KG1 (cell line): ENCODE measurements at regions not wholly inside any gene's neighbourhood (a gene's known extent, or its start where the extent isn't known, plus 50 kb on each side); places are given as distances from the start of the nearest gene placed in this dataset.

Source experiments
- DNase-seq: peaks from one replicate; lab custom pipeline; 2025; lab: John Stamatoyannopoulos, UW

GRCh38 chr16:56090076-56090475, 101.2 kb upstream of the GNAO1 start:
- no peak for DNase-seq

DNA sequence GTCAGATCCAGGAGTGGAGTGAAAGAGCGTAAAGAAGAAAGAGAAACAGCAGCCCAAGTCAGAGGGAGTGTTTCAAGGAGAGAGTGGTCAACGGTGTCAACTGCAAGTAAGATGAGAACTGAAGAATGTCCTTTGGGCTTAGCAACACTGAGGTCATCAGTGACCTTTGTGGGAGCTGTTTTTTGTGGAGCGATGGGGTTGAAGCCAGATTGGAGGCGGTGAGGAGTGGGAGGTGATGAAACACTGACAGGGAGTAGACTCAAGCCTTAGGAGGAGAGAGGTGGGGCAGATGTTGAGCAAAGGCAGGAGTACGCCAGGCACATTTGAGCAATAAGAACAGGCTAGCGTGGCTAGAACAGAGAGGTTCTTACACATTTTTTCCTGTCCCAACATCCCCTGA, 103.7 kb upstream of the GNAO1 start:
- DNase-seq = no peak

- no peak for DNase-seq
Observed at GRCh38 chr16:56081371-56081770, 109.9 kb upstream of the GNAO1 start.

DNA sequence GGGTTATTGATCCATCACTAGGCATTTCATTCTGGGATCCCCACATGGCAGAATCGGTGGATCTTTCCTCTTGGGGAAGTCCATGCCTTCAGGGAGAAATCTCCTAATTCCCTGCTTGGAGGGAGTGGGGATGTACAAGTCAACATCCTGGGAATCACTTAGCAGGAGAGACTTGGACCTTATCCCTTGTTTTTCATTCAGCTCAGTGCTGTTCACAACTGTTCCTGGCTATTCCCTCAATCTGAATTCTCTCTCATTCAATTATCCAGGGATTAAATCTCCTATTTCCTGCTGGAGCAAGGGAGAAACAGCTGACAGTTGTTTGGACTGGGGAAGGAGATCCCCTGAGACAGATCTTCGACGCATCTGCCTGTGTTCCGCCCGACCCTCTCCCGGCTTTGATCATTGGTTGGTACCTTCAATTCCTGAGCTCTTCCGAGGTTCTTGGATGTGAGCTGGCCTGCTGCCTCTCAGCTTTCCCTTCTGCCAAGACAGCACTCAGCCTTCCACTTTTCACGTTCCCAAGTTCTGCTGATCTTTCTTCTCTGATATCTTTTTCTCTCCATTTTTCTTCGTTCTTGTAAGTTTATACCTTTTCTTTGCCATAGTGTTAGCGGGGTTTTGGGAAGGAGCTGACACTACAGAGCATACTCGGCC, 115.4 kb upstream of the GNAO1 start:
- no peak for DNase-seq

DNA sequence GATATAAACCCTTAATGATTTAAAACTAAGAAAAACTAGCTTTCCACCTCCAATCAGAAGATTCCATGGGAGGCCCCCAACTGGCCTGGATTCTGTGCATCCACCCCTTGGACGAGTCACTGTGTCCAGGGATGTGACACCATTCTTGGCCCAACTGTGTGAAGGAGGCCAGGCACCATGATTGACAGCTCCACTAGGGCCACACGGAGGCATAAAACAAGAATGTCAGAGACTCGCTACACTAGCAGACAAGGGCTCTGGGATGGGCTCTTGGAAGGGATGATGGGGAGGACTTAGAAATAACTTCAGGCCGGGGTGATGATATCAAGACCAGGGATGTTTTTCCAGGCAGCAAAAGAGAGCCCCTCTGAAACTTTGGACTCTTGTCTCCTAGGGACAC, 117.8 kb upstream of the GNAO1 start:
- no peak for DNase-seq

GRCh38 chr16:56072096-56072495, 119.2 kb upstream of the GNAO1 start:
- DNase-seq = no peak

DNA sequence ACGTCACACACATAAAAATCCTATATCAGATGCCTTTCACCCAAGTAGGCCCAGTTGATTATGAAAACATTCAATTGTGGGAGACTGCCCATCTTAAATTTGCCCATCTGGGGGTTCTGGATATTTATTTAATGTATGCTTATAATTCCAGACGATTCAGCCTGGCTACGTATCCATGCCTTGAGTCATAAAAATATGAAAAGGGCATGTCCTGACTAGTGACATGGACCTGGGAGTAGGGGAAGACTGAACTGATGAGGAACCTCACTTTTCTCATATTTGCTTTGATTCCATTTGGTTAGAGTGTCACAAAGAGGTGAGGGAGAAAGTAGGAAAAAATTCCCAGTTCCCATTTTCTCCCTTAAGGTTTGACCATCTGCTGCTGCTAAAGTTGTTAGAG, 122.5 kb upstream of the GNAO1 start:
- no peak for DNase-seq

GRCh38 chr16:56068314-56068713, 123.0 kb upstream of the GNAO1 start:
- no peak for DNase-seq

- no peak for DNase-seq
Observed at GRCh38 chr16:56067406-56067805, 123.9 kb upstream of the GNAO1 start.

GRCh38 chr16:56066617-56067016, 124.7 kb upstream of the GNAO1 start:
- DNase-seq = no peak

DNA sequence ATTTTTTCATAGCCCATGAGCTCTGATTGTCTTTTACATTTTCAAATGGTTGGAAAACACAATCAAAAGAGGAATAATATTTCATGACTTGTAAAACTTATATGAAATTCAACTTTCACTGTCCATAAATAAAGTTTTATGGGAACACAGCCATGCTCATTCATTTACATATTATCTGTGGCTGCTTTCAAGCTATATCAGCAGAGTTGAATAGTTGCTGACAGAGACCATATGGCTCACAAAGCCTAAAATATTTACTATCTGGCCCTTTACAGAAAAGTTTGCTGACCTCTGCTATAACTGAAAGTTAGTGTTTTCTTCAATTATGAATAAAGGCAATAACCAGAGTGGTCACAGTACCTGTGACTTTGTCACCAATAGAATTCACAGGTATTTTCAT, 128.2 kb upstream of the GNAO1 start:
- DNase-seq = no peak

- no peak for DNase-seq
Observed at GRCh38 chr16:56057151-56057550, 134.1 kb upstream of the GNAO1 start.

- DNase-seq = no peak
Observed at GRCh38 chr16:56050916-56051315, 140.4 kb upstream of the GNAO1 start.

DNA sequence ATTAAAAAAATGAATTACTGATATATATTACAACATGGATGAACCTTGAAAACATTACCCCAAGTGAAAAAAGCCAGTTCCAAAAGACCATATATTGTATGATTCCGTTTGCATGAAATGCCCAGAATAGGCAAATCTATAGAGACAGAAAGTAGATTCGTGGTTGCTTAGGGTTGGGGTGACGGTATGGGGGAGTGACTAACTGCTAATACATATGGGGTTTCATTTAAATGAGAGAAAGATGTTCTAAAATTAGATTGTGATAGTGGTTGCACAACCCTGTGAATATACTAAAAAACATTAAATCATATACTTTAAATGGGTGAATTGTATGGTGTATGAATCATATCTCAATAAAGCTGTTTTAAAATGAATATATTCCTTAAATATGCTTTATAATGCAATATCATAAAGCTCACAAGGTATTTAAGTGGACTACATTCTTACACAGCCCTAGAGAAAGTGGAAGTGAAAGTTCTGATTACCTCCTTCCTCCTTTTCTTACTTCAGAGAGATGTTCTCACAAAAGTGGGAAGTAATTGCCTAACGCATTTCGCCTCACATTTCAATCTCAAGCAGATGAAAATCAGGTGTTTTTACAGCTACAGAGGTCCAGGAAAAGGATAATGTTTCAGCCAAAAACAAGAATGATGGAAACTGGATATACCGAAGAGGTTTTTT, 142.7 kb upstream of the GNAO1 start:
- DNase-seq = peak; percentile 11

DNA sequence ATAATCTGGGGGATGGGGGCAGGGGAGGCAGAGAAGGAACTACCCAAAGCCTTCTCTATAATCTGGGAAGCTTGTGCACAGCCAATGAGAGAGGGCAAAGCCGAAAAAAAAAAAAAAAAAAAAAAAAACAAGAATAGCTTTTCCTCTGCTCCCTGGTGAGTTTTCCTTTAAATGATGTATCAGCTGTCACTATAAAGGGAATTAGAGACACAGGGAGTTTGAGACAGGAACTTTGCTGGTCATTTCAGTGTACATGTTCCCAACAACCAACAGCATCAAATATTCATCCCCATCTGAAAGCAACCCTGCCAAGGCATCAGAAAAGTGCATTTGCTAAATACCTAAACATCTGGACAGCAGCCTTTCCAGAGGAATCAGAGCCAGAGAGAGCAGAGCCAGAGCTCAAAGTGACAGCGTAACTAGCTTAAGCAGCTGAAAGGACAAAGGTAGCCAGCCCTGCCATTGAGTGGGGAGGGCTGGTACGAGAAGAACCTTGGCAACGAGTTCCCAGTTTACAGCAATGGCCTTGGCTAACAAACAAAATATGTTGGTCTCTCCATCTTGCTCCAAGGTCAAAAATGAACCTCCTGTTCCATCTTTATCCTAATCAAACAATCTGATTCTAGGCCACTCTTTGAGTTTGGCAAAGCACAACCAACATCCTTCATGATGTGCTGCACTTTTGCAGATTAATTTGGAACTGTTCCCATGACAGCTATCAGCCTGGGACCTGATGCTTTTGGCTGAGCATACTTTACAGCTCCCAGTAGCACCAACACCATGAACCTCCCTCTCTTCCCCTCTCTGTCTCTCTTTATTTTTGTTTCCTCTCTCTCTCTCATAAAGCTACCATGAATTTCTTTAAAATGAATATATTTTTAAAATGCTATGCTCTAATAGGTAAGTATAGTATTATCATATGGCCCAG, 143.7 kb upstream of the GNAO1 start:
- DNase-seq = no peak

- no peak for DNase-seq
Observed at GRCh38 chr16:56042416-56042815, 148.9 kb upstream of the GNAO1 start.

GRCh38 chr16:56041556-56042140, 149.6 kb upstream of the GNAO1 start:
- DNase-seq = no peak

DNA sequence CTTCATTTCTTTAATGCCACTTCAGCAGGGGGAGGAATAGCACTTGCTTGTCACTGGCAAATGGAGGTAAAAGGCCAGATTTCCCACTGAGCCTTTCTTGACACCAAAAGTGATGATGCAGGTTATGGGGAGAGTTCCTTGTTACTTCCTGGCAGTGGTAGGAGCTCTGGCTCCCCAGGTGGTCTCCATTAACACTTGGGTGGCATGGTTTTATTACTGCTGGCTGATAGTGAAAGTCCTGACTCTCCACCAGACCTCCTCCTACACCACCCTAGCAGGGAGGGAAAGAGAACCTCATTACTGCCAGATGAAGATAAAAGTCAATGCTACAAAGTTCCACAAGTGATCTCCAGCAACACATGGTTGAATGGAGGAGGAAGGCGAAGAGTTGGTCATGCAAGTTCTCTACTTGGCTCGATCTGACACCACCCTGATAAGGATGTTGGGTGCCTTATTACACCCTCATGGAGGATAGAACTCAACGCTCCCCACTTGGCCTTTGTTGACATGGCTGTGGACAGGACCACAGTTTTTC, 152.7 kb upstream of the GNAO1 start:
- DNase-seq = no peak

DNA sequence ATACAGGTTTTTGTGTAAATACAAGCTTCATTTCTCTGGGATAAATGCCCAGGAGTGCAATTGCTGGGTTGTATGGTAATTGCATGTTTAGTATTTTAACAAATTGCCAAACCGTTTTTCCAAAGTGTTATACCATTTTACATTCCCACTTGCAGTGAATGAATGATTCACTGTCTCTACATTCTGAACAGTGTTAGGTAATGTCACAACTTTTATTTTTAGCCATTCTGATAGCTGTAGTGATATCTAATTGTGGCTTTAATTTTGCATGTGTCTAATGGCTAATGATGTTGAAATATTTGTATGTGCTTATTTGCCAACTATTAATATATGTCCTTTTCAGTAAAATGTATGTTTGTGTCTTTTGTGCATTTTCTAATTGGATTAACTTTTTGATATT, 156.9 kb upstream of the CES5A start:
- DNase-seq = no peak

GRCh38 chr16:56029026-56029425, 153.9 kb upstream of the CES5A start:
- no peak for DNase-seq

DNA sequence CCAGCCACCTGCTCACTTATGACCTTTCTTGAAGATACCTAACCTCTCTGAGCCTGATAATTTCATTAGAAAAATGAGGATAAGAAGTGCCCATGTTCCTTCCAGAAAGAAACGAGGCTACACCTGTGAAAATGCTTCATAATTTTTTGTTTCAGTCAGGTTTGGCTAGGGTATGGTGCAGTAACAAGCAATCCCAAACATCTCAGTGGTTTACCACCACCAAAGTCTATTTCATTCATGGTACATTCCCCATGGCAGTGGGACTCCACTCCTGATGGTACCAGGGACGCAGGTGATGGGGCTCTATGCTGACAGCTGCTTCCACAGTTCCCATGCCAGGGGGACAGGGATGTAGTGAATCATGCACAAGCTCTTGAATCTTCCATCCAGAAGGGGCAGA, 147.6 kb upstream of the CES5A start:
- no peak for DNase-seq

DNA sequence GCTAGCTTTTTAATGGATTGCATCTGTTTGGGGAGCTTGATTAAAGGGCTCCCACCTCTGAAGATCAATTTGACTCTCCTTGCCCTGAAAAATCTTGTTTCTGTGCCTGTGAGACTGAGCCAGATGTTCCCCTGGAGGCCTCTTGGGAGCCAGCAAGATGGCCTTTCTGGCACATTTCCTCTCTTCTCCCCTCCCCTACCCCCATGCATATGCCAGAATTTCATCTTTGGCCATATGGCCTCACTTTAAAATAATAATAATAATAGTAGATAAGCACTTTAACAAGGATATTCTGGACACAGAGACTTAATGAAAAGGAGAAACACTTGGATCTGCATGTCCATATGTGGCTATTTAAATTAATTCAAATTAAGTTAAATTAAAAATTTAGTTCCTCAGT, 144.1 kb upstream of the CES5A start:
- DNase-seq = no peak
